ENCODE measurements at regions not wholly inside any gene's neighbourhood (a gene's known extent, or its start where the extent isn't known, plus 50 kb on each side); places are given as distances from the start of the nearest gene placed in this dataset.

DNA sequence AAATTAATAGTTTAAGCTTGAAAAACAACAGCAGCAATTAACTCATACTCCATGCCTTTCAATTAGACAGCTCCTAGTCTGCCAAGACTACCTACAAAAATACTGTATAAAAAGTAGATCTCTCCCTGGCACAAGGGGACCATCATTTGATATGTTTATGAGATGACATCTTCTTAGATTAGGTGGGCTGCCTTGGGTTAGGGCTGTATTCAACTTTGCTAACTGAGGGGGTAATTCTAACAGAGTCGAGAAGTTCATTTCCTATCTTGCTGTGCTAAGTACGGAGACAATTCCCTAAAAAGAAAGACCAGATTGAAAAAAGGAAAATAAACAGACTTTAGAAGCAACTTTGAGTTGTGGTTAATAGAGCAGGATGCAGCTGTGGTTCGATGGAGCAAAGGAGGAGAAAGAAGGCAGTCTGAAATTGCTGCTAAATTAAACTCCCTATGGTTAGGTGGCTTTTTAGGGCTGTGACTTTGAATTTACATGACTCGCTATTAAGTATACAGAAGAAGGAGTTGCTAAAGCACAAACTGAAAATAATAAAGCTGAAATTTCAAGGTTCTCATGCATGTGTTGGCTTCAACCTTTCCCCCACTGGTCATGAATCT is 75.4 kb downstream of the CDC7 start:
- Mint-ChIP-seq H3K4me1 (peaks cover 25% of the 10 kb centered on the region), H3K27me3 (ENCODE audit: low read depth) (no peaks in the 10 kb centered on the region), H3K4me3 (no peak overlapping the region), H3K9me3 (peaks cover 4% of the 10 kb centered on the region), H3K27ac (no peak overlapping the region), H3K36me3 (no peaks in the 10 kb centered on the region)
- TF ChIP-seq, protein P1, sequence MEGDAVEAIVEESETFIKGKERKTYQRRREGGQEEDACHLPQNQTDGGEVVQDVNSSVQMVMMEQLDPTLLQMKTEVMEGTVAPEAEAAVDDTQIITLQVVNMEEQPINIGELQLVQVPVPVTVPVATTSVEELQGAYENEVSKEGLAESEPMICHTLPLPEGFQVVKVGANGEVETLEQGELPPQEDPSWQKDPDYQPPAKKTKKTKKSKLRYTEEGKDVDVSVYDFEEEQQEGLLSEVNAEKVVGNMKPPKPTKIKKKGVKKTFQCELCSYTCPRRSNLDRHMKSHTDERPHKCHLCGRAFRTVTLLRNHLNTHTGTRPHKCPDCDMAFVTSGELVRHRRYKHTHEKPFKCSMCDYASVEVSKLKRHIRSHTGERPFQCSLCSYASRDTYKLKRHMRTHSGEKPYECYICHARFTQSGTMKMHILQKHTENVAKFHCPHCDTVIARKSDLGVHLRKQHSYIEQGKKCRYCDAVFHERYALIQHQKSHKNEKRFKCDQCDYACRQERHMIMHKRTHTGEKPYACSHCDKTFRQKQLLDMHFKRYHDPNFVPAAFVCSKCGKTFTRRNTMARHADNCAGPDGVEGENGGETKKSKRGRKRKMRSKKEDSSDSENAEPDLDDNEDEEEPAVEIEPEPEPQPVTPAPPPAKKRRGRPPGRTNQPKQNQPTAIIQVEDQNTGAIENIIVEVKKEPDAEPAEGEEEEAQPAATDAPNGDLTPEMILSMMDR (IDR thresholded peaks at IDR 0.05; ENCODE audit: unreplicated experiment) = no peak
- no peak for DNase-seq (ENCODE audit: low spot score in 2 of 2, unreplicated experiment in 2 of 2)

DNA sequence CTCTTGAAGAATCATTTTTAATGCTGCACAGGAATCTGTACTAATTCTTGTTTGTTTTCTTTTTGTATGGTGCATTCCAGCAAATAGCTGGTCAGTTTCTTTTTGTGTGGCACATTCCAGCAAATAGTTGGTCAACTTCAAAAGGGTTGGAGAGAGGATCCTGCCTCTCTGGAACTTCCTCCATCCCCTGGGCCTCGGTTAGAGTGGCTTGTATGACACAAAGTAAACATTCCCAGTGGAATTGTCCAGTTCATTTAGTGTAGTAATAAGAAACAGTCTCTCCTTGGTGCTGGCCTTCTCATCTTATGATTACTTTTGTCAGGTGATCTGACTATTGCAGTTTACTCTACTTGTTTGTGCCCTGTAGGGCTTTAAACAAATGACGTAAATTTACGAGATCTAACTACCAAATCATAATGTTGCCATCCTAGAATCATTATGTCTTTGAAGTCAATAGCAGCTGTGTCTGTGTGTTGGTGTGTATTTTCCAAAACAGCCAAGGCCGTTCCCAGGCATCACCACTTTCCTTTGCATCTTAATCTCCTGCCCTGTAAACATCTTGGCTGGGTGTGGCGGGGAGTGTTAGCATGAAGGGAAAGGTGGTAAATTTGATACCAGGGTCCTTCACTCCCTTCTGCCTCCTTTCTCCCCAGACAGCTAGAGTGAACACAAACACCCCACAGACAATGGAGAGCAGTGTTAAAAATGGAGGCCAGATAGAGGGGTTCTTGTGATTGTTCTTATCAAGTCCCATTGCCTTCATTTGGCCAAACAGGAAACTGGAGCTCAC is 77.9 kb downstream of the CDC7 start:
- Mint-ChIP-seq H3K27ac (no peak overlapping the region), H3K4me3 (no peak overlapping the region), H3K4me1 (peaks cover 25% of the 10 kb centered on the region), H3K9me3 (peaks cover under 1% of the 10 kb centered on the region), H3K27me3 (ENCODE audit: low read depth) (no peaks in the 10 kb centered on the region), H3K36me3 (no peaks in the 10 kb centered on the region)
- TF ChIP-seq, protein P1 (IDR thresholded peaks at IDR 0.05; ENCODE audit: unreplicated experiment) = no peak
- DNase-seq (ENCODE audit: low spot score in 2 of 2, unreplicated experiment in 2 of 2) = no peak

DNA sequence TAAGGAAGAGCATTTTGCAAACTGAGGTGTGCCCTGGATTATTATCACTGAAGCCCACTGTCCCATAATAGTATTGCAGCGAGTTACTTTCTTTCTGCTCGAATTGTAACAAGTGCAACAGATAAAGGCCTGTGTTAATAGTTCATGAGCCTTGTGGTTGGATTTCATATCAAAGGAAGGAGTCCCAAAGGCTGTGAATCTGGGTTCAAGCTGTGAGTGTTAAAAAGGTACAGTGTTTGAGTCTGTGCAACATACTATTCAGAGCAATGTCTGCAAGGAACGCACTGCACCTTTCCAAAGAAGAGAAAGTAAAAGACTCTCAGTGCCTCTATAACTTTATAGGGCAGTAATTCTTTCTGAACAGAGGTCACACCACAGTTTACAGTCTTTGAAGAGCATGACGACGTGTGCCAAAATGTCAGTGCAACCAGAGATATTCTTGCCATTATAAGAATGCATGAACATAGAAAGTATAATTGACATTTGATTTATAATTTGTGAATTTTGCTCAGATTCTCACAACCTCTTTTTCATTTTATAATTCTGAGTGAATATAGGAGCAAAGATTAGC is 79.1 kb downstream of the CDC7 start:
- TF ChIP-seq, protein P1 (IDR thresholded peaks at IDR 0.05; ENCODE audit: unreplicated experiment) = no peak
- Mint-ChIP-seq H3K36me3 (no peaks in the 10 kb centered on the region), H3K9me3 (no peaks in the 10 kb centered on the region), H3K4me1 (peaks cover 23% of the 10 kb centered on the region), H3K4me3 (no peak overlapping the region), H3K27me3 (ENCODE audit: low read depth) (no peaks in the 10 kb centered on the region), H3K27ac (no peak overlapping the region)
- DNase-seq (ENCODE audit: low spot score in 2 of 2, unreplicated experiment in 2 of 2) = no peak

DNA sequence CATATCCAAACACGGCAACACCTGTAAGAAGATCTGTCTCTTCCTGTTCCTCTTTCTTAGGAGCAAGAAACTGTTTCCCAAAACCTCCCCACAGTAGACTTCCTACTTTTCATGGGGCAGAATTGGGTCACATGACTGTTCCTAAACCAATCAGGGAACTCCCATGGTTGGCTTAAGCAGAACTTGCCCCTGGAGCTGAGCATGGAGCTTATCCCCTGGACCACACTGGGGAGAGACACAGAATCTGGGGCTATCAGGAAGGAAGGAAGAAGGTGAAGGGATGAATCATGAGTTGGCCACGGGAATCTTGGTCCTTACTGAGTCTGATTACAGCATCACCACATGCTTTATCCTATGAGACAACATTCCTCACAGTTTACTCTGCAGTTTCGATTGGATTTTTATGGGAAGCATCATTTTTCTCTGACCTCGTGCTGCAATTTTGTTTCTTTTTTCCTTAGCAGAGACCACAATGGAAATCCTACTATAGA is 81.8 kb downstream of the CDC7 start:
- Mint-ChIP-seq H3K27ac (peak overlapping the region; percentile 18), H3K36me3 (no peaks in the 10 kb centered on the region), H3K4me3 (no peak overlapping the region), H3K4me1 (peaks cover 10% of the 10 kb centered on the region), H3K9me3 (no peaks in the 10 kb centered on the region), H3K27me3 (ENCODE audit: low read depth) (peaks cover 5% of the 10 kb centered on the region)
- DNase-seq (ENCODE audit: low spot score in 2 of 2, unreplicated experiment in 2 of 2) = no peak
- TF ChIP-seq, protein P1 (IDR thresholded peaks at IDR 0.05; ENCODE audit: unreplicated experiment) = no peak

DNA sequence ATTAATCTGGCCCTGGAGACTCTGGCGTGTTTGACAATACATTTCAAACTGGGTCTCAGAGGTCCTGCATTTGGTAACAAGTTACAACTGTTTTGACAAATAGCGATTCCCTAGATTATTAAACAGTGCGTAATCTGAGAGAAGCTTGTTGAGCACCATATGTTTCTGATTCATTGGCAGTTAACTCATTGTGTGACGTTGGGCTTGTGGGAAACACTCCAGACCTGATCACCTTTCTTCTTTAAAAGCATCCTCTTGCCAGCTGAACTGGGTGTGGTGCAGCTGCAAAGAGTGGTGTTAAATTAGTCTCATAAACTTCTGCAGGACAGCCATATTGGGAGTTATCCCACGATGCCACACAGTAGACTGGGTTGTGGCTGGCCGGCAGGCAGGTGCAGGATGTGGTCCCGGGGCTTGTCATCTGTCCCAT is 82.7 kb downstream of the CDC7 start:
- Mint-ChIP-seq H3K27me3 (ENCODE audit: low read depth) (peaks cover 5% of the 10 kb centered on the region), H3K4me1 (peaks cover 10% of the 10 kb centered on the region), H3K27ac (no peak overlapping the region), H3K9me3 (no peaks in the 10 kb centered on the region), H3K4me3 (no peak overlapping the region), H3K36me3 (no peaks in the 10 kb centered on the region)
- no peak for DNase-seq (ENCODE audit: low spot score in 2 of 2, unreplicated experiment in 2 of 2)
- TF ChIP-seq, protein P1 (IDR thresholded peaks at IDR 0.05; ENCODE audit: unreplicated experiment) = no peak
